A549 (cell line): ENCODE measurements at regions not wholly inside any gene's neighbourhood (a gene's known extent, or its start where the extent isn't known, plus 50 kb on each side); places are given as distances from the start of the nearest gene placed in this dataset.

ENCODE experiments used
- ATAC-seq, 2 experiments: fragments of 200-7000 bp in 1 of 2; fragments of >200 bp in 1 of 2; cut with Nextera tagmentation in 1 of 2; cut with Tn5 transposase in 1 of 2; 3 replicates each; pipeline versions ENCODE4 v1.8.0 to v1.9.1; 2018 to 2020; ENCODE audit warnings: mild to moderate bottlenecking in 1 of 2, moderate library complexity in 1 of 2
- CTCF ChIA-PET: fragments of 300-600 bp; sonication (Branson Sonifier 250); formaldehyde crosslinking; extraction: SDS; loops from one replicate; lab custom pipeline; 2021; ENCODE audit warnings: antibody characterized with exemption, inconsistent platforms; lab: Yijun Ruan, JAX
- POLR2A ChIA-PET: fragments of 350-600 bp; formaldehyde crosslinking; extraction: SDS; loops from one replicate; lab custom pipeline; 2021; ENCODE audit warnings: antibody characterized with exemption, inconsistent platforms; lab: Yijun Ruan, JAX
- DNase-seq, 2 experiments: peaks; one replicate each; pipeline versions ENCODE4 v3.0.0 to v3.0.0-alpha.2; 2011 to 2016; ENCODE audit warnings: low read depth in 1 of 2, low spot score in 1 of 2
- FAIRE-seq: peaks from 2 replicates; lab custom pipeline; 2011; peaks lifted over from hg19 to GRCh38; lab: Jason Lieb, UNC
- H3K27ac ChIP-seq, 2 experiments: fragments of >200 bp; sonication (Bioruptor Twin); formaldehyde crosslinking; 3 replicates each; pipeline ENCODE4 v1.5.1; 2016 to 2017
- H3K4me1 ChIP-seq: fragments of >200 bp; sonication (Bioruptor Twin); formaldehyde crosslinking; 3 replicates; pipeline ENCODE4 v1.6.1; 2016
- H3K4me2 ChIP-seq: fragments of >200 bp; sonication (Bioruptor Twin); formaldehyde crosslinking; 3 replicates; pipeline ENCODE4 v1.6.1; 2016
- H3K4me3 ChIP-seq: fragments of >200 bp; sonication (Bioruptor Twin); formaldehyde crosslinking; 3 replicates; pipeline ENCODE4 v1.5.1; 2016
- H3K9me3 ChIP-seq: fragments of >200 bp; sonication (Bioruptor Twin); formaldehyde crosslinking; 3 replicates; pipeline ENCODE4 v1.6.1; 2016
- BHLHE40 ChIP-seq: IDR thresholded peaks from 2 replicates; pipeline ENCODE4 v1.6.1; 2012; ENCODE audit warnings: low read depth, low read length, inconsistent platforms
- CHD2 ChIP-seq: fragments of 150-350 bp; IDR thresholded peaks from 2 replicates; pipeline ENCODE4 v1.6.1; 2014; ENCODE audit warnings: low read length; ENCODE audit not compliant: partially characterized antibody
- ESRRA ChIP-seq: fragments of 150-350 bp; IDR thresholded peaks from 2 replicates; pipeline ENCODE4 v1.6.1; 2014; ENCODE audit warnings: mild to moderate bottlenecking, low read length, borderline replicate concordance
- FOSL2 ChIP-seq, 2 experiments: fragments of 450-650 bp in 1 of 2; fragments of >200 bp in 1 of 2; sonication (Bioruptor Twin) in 1 of 2; formaldehyde crosslinking; IDR thresholded peaks; 2 replicates each; pipeline versions ENCODE4 v1.5.0 to v1.6.1; 2016 to 2020; ENCODE audit warnings: mild to moderate bottlenecking in 1 of 2, moderate library complexity in 1 of 2
- FOXS1 ChIP-seq: fragments of 250-450 bp; sonication (Bioruptor Pico); IDR thresholded peaks from 2 replicates; pipeline ENCODE4 v1.5.0; 2020; ENCODE audit warnings: mild to moderate bottlenecking, moderate library complexity
- GATA3 ChIP-seq: IDR thresholded peaks from 2 replicates; pipeline ENCODE4 v1.6.1; 2012; ENCODE audit warnings: borderline replicate concordance
- HDAC2 ChIP-seq: fragments of 200-600 bp; sonication (generic); IDR thresholded peaks from 2 replicates; pipeline ENCODE4 v1.6.1; 2016
- HOXA7 ChIP-seq: fragments of 250-450 bp; sonication (Bioruptor Pico); IDR thresholded peaks from 2 replicates; pipeline ENCODE4 v1.5.0; 2020; ENCODE audit warnings: mild to moderate bottlenecking, moderate library complexity
- JUN ChIP-seq, 2 experiments: fragments of >200 bp; sonication (Bioruptor Twin); formaldehyde crosslinking; IDR thresholded peaks; 2 replicates in 1 of 2; 3 replicates in 1 of 2; pipeline ENCODE4 v1.6.1; 2016 to 2017
- JUNB ChIP-seq: fragments of >200 bp; sonication (Bioruptor Twin); formaldehyde crosslinking; IDR thresholded peaks from 2 replicates; pipeline ENCODE4 v1.6.1; 2016
- KDM1A ChIP-seq: fragments of 200-600 bp; sonication (generic); IDR thresholded peaks from 2 replicates; pipeline ENCODE4 v1.6.1; 2016; ENCODE audit warnings: low read depth, mild to moderate bottlenecking
- KDM5A ChIP-seq: fragments of 200-600 bp; sonication (generic); IDR thresholded peaks from 2 replicates; pipeline ENCODE4 v1.6.1; 2016; ENCODE audit warnings: antibody characterized with exemption, mild to moderate bottlenecking
- MAFK ChIP-seq: fragments of 450-650 bp; IDR thresholded peaks from 2 replicates; pipeline ENCODE4 v1.6.1; 2014; ENCODE audit not compliant: partially characterized antibody
- MAZ ChIP-seq: fragments of 150-350 bp; IDR thresholded peaks from 2 replicates; pipeline ENCODE4 v1.6.1; 2014; ENCODE audit warnings: antibody characterized with exemption, low read depth, low read length, borderline replicate concordance
- MYC ChIP-seq: IDR thresholded peaks from 2 replicates; pipeline ENCODE4 v1.6.1; 2012; ENCODE audit warnings: mild to moderate bottlenecking, inconsistent platforms, low read length, improper control_type of control experiment, borderline replicate concordance
- NR3C1 ChIP-seq: fragments of >200 bp; sonication (Bioruptor Twin); formaldehyde crosslinking; IDR thresholded peaks from 3 replicates; pipeline ENCODE4 v1.6.1; 2017
- POLR2A ChIP-seq: IDR thresholded peaks from 2 replicates; pipeline ENCODE4 v1.6.1; 2012; ENCODE audit warnings: mild to moderate bottlenecking, low read length
- RNF2 ChIP-seq: fragments of 200-600 bp; sonication (generic); IDR thresholded peaks from 2 replicates; pipeline ENCODE4 v1.6.1; 2016; ENCODE audit warnings: low read depth, mild to moderate bottlenecking, antibody characterized with exemption, moderate library complexity, borderline replicate concordance
- SREBF2 ChIP-seq: fragments of 450-650 bp; IDR thresholded peaks from 2 replicates; pipeline ENCODE4 v1.6.1; 2014; ENCODE audit warnings: mild to moderate bottlenecking, moderate library complexity
- TP53 ChIP-seq: fragments of 250-450 bp; sonication (Bioruptor Pico); IDR thresholded peaks from 2 replicates; pipeline ENCODE4 v1.5.0; 2021; ENCODE audit warnings: mild to moderate bottlenecking, moderate library complexity
- ZSCAN20 ChIP-seq: fragments of 250-450 bp; sonication (Bioruptor Pico); IDR thresholded peaks from 2 replicates; pipeline ENCODE4 v1.8.0; 2022; ENCODE audit warnings: mild to moderate bottlenecking, moderate library complexity
- WGBS: methylation state at CpG from one replicate; pipeline ENCODE4 v1.1.6; 2017; ENCODE audit errors: missing lambda C conversion rate; 5-methylcytosine and 5-hydroxymethylcytosine counted together
- TF ChIP-seq, protein P1 (sequence below): fragments of 250-450 bp; sonication (Bioruptor Pico); IDR thresholded peaks from 2 replicates; pipeline ENCODE4 v1.5.0; 2021; ENCODE audit warnings: mild to moderate bottlenecking, moderate library complexity, borderline replicate concordance
- TF ChIP-seq, protein P2 (sequence below): fragments of 150-350 bp; IDR thresholded peaks from 2 replicates; pipeline ENCODE4 v1.6.1; 2014; ENCODE audit warnings: low read depth, mild to moderate bottlenecking, low read length
- TF ChIP-seq, protein P3 (sequence below): fragments of >200 bp; sonication (Bioruptor Twin); formaldehyde crosslinking; IDR thresholded peaks from 2 replicates; pipeline ENCODE4 v1.6.1; 2016
- TF ChIP-seq, protein P4 (sequence below): IDR thresholded peaks from 2 replicates; pipeline ENCODE4 v1.6.1; 2012
- TF ChIP-seq, protein P5 (sequence below): fragments of >200 bp; sonication (Bioruptor Twin); formaldehyde crosslinking; IDR thresholded peaks from 3 replicates; pipeline ENCODE4 v1.5.1; 2016

DNA sequence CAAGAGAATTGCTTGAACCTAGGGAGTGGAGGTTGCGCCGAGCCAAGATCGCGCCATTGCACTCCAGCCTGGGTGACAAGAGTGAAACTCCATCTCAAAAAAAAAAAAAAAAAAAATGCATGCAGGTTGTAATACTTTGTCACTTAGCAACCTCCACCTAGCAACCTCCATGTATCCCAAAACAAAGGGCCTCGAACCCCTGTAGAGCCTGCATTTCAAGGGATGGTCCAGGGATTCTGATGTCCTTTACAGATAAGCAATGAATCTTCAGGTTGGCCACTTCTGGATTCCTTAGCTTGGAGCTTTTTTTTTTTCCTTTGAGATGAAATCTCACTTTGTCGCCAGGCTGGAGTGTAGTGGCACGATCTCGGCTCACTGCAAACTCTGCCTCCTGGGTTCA is 1211.0 kb downstream of the TYW1 start (continued):
- no peak for TF ChIP-seq TP53 (CRISPR knock-in tag)

DNA sequence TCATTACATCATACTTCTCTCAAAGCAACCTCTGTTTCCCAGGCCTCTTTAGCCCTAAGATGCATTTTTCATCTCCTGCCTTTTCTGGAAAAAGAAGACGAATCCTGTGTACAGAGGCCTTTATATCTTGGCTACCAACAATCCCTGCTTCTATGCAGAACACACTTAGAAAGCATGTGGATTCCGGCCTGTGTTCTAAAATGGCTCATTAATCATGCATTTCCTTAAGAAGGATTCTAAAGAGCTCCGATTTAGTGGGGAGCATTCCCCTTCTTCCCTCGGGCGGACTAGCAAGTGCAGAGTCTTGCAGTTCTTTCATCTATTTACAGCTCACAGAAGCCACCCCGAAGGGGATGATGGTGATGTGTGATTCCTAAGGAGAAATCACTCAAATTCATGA is 1212.9 kb downstream of the TYW1 start:
- Histone ChIP-seq H3K4me2 (no peak overlapping the region), H3K4me3 (no peak overlapping the region), H3K9me3 (peaks cover 4% of the 10 kb centered on the region; the same call in 1 of the 3 replicates), H3K27ac (no peak overlapping the region)
- WGBS = 39% methylated on average over 6 of the region's 6 CpGs
- TF ChIP-seq, protein P1, sequence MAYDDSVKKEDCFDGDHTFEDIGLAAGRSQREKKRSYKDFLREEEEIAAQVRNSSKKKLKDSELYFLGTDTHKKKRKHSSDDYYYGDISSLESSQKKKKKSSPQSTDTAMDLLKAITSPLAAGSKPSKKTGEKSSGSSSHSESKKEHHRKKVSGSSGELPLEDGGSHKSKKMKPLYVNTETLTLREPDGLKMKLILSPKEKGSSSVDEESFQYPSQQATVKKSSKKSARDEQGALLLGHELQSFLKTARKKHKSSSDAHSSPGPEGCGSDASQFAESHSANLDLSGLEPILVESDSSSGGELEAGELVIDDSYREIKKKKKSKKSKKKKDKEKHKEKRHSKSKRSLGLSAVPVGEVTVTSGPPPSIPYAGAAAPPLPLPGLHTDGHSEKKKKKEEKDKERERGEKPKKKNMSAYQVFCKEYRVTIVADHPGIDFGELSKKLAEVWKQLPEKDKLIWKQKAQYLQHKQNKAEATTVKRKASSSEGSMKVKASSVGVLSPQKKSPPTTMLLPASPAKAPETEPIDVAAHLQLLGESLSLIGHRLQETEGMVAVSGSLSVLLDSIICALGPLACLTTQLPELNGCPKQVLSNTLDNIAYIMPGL (CRISPR knock-in tag) = no peak
- TF ChIP-seq HOXA7 (CRISPR knock-in tag) (no peak), KDM5A (no peak), CHD2 (no peak), BHLHE40 (no peak), ZSCAN20 (CRISPR knock-in tag) (no peak), HDAC2 (no peak), MAFK (no peak), KDM1A (no peak), MYC (no peak)
- TF ChIP-seq, protein P2, sequence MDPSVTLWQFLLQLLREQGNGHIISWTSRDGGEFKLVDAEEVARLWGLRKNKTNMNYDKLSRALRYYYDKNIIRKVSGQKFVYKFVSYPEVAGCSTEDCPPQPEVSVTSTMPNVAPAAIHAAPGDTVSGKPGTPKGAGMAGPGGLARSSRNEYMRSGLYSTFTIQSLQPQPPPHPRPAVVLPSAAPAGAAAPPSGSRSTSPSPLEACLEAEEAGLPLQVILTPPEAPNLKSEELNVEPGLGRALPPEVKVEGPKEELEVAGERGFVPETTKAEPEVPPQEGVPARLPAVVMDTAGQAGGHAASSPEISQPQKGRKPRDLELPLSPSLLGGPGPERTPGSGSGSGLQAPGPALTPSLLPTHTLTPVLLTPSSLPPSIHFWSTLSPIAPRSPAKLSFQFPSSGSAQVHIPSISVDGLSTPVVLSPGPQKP = no peak
- TF ChIP-seq, all 56 proteins: peak for 0
- FAIRE-seq = no peak
- ChIA-PET POLR2A (no interaction called here), CTCF (no interaction called here)
- no peak for DNase-seq
- H3K4me1 ChIP-seq = no peaks in the 10 kb centered on the region
- no peak for ATAC-seq

DNA sequence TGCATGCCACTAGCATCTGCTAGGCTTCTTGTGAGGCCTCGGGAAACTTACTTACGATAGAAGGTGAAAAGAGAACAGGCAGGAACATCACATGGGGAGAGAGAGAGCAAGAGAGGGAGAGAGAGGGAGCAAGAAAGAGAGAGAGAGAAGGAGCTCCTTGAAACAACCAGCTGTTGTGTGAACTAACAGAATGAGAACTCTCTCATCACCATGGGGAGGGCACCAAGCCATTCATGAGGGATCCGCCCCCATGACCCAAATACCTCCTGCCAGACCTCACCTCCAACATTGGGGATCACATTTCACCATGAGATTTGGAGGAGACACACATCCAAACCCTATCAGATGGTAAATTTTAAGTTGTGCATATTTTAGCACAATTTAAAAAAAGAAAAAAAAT is 1217.2 kb downstream of the TYW1 start:
- TF ChIP-seq NR3C1 = no peak
- TF ChIP-seq JUNB = no peak
- no peak for TF ChIP-seq FOSL2 (IDR thresholded peaks at IDR 0.05)
- no peak for TF ChIP-seq FOSL2 (CRISPR knock-in tag; IDR thresholded peaks at IDR 0.05)
- TF ChIP-seq SREBF2 = no peak
- TF ChIP-seq, protein P3, sequence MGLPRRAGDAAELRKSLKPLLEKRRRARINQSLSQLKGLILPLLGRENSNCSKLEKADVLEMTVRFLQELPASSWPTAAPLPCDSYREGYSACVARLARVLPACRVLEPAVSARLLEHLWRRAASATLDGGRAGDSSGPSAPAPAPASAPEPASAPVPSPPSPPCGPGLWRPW = no peak
- no peak for TF ChIP-seq HDAC2
- TF ChIP-seq, protein P4, sequence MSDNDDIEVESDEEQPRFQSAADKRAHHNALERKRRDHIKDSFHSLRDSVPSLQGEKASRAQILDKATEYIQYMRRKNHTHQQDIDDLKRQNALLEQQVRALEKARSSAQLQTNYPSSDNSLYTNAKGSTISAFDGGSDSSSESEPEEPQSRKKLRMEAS = no peak
- TF ChIP-seq, protein P5, sequence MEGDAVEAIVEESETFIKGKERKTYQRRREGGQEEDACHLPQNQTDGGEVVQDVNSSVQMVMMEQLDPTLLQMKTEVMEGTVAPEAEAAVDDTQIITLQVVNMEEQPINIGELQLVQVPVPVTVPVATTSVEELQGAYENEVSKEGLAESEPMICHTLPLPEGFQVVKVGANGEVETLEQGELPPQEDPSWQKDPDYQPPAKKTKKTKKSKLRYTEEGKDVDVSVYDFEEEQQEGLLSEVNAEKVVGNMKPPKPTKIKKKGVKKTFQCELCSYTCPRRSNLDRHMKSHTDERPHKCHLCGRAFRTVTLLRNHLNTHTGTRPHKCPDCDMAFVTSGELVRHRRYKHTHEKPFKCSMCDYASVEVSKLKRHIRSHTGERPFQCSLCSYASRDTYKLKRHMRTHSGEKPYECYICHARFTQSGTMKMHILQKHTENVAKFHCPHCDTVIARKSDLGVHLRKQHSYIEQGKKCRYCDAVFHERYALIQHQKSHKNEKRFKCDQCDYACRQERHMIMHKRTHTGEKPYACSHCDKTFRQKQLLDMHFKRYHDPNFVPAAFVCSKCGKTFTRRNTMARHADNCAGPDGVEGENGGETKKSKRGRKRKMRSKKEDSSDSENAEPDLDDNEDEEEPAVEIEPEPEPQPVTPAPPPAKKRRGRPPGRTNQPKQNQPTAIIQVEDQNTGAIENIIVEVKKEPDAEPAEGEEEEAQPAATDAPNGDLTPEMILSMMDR = no peak
- TF ChIP-seq FOXS1 (CRISPR knock-in tag) = no peak
- no peak for TF ChIP-seq JUN (IDR thresholded peaks at IDR 0.05)
- no peak for TF ChIP-seq POLR2A
- no peak for TF ChIP-seq RNF2
- TF ChIP-seq KDM5A = no peak
- no peak for TF ChIP-seq GATA3
- no peak for TF ChIP-seq ESRRA
- TF ChIP-seq, protein P2 = no peak
- TF ChIP-seq MAZ = no peak
- ATAC-seq (no peak), DNase-seq (no peak), FAIRE-seq (no peak)
- CTCF ChIA-PET = interaction anchor here (0.9 kb wide), 1 partner anchor 12 kb away, joined by 3 read pairs; no protein-coding TSS in a partner anchor
- POLR2A ChIA-PET = no interaction called here
- Histone ChIP-seq H3K4me2 (no peak overlapping the region), H3K4me3 (no peak overlapping the region), H3K9me3 (peaks cover 4% of the 10 kb centered on the region; the same call in 1 of the 3 replicates), H3K27ac (no peak overlapping the region), H3K4me1 (no peaks in the 10 kb centered on the region)
- 42% methylated on average over 3 of the region's 3 CpGs for WGBS
